ENCODE measurements at regions not wholly inside any gene's neighbourhood (a gene's known extent, or its start where the extent isn't known, plus 50 kb on each side); places are given as distances from the start of the nearest gene placed in this dataset.

DNA sequence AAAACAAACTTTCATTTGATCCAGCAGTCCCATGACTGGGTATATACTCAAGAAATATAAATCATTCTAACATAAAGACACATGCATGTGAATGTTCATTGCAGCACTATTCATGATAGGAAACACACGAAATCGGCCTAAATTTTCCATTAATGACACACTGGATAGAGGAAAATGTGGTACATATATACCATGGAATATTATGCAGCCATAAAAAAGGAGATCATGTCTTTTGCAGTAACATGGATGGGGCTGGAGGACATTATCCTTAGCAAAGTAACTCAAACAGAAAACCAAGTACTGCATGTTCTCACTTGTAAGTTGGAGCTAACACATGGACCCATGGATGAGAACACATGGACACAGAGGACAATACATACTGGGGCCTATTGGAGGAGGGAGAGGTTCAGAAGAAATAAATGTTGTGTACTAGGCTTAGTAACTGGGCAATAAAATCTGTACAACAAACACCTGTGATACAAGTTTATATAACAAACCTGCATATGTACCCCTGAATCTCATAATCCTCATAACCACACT, 283.6 kb downstream of the LMO7 start:
- no peak for DNase-seq

DNA sequence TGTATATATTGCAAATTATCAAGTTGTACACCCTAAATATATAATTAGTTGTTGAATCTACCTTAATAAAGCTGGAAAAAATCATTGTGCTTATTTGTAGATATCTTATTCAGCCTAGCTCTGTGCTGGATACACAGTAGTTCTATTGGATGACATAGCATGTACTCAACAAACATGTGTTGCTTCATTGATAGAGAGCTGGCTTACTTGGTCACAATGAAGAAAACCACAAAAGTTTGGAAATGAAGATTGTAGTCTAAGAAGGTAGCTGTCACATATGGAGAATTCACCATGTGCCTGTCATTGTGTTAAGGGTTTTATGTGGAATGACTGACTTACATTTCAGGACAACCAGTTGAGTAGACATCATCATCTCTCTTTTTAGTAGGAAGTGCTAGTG, 278.9 kb downstream of the LMO7 start:
- DNase-seq: no peak

DNA sequence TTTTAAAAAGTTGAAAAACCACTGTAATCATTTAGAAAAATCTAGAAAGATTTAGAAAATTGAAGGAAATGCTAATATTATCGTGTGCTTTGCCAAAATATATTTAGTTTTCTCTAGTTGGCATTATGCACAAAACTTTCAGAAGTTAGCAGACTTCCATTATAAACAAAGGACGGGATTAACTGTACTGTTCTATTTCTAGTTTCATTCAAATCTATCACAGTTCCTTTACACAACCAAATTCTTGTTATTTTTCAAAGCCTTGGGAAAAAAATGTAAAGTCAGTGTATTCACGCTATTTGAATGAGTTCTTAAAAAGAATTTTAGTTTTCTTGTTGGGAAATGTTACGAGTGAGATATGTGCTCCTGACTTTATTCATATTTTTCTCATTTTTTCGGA, 277.8 kb downstream of the LMO7 start:
- no peak for DNase-seq

DNA sequence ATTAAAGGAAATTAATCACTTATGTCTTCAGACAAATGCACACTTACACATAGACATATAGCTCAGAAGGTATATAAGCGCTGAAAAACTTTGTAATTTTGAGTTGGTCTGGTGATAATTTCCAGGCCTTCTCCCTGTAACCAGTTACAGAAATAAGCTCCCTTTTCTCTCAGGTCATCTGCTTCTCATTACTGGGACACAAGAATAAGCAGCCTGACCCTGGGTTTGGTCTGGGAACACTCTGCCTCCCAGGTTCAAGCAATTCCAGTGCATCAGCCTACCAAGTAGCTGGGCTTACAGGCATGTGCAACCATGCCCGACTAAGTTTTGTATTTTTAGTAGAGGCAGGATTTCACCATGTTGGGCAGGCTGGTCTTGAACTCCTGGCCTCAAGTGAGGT, 274.5 kb downstream of the LMO7 start:
- no peak for DNase-seq

Measured in COR-L47 (cell line).